ENCODE measurements at regions not wholly inside any gene's neighbourhood (a gene's known extent, or its start where the extent isn't known, plus 50 kb on each side); places are given as distances from the start of the nearest gene placed in this dataset.
A peak's percentile ranks its signal among the peaks of the same experiment; 100 is the strongest.
"Not testable (repeated sequence)": the region's sequence is repeated elsewhere in the genome, so short reads cannot be mapped to it uniquely, and the experiment has no call there.

GRCh38 chr20:30384841-30385240, 872.6 kb upstream of the DEFB115 start:
- not testable (repeated sequence) for DNase-seq (ENCODE audit: low read depth in 4 of 4, low spot score in 3 of 4)

GRCh38 chr20:30386099-30386498, 871.4 kb upstream of the DEFB115 start:
- not testable (repeated sequence) for DNase-seq (ENCODE audit: low read depth in 4 of 4, low spot score in 3 of 4)

GRCh38 chr20:30387823-30388222, 869.6 kb upstream of the DEFB115 start:
- not testable (repeated sequence) for DNase-seq (ENCODE audit: low read depth in 4 of 4, low spot score in 3 of 4)

GRCh38 chr20:30393523-30393922, 863.9 kb upstream of the DEFB115 start:
- not testable (repeated sequence) for DNase-seq (ENCODE audit: low read depth in 4 of 4, low spot score in 3 of 4)

GRCh38 chr20:30397111-30397510, 860.4 kb upstream of the DEFB115 start:
- DNase-seq (ENCODE audit: low read depth in 4 of 4, low spot score in 3 of 4): not testable (repeated sequence)

- DNase-seq (ENCODE audit: low read depth in 4 of 4, low spot score in 3 of 4): not testable (repeated sequence)
Measured at GRCh38 chr20:30405061-30405460, 852.4 kb upstream of the DEFB115 start.

GRCh38 chr20:30405585-30405984, 851.9 kb upstream of the DEFB115 start:
- not testable (repeated sequence) for DNase-seq (ENCODE audit: low read depth in 4 of 4, low spot score in 3 of 4)

GRCh38 chr20:30406370-30406769, 851.1 kb upstream of the DEFB115 start:
- DNase-seq (ENCODE audit: low read depth in 4 of 4, low spot score in 3 of 4): not testable (repeated sequence)

GRCh38 chr20:30412972-30413371, 844.5 kb upstream of the DEFB115 start:
- DNase-seq (ENCODE audit: low read depth in 4 of 4, low spot score in 3 of 4): no peak

- not testable (repeated sequence) for DNase-seq (ENCODE audit: low read depth in 4 of 4, low spot score in 3 of 4)
Measured at GRCh38 chr20:30417387-30417786, 840.1 kb upstream of the DEFB115 start.

GRCh38 chr20:30418378-30418777, 839.1 kb upstream of the DEFB115 start:
- DNase-seq (ENCODE audit: low read depth in 4 of 4, low spot score in 3 of 4): not testable (repeated sequence)

GRCh38 chr20:30419466-30419865, 838.0 kb upstream of the DEFB115 start:
- DNase-seq (ENCODE audit: low read depth in 4 of 4, low spot score in 3 of 4): no peak

- peak in 1 of 4 donors; percentile 1 for DNase-seq (ENCODE audit: low read depth in 4 of 4, low spot score in 3 of 4)
Measured at GRCh38 chr20:30419871-30420420, 837.5 kb upstream of the DEFB115 start.

All from right renal pelvis (tissue), 4 donors.